ENCODE measurements at regions not wholly inside any gene's neighbourhood (a gene's known extent, or its start where the extent isn't known, plus 50 kb on each side); places are given as distances from the start of the nearest gene placed in this dataset.
"Not testable (repeated sequence)": the region's sequence is repeated elsewhere in the genome, so short reads cannot be mapped to it uniquely, and the experiment has no call there.

DNA sequence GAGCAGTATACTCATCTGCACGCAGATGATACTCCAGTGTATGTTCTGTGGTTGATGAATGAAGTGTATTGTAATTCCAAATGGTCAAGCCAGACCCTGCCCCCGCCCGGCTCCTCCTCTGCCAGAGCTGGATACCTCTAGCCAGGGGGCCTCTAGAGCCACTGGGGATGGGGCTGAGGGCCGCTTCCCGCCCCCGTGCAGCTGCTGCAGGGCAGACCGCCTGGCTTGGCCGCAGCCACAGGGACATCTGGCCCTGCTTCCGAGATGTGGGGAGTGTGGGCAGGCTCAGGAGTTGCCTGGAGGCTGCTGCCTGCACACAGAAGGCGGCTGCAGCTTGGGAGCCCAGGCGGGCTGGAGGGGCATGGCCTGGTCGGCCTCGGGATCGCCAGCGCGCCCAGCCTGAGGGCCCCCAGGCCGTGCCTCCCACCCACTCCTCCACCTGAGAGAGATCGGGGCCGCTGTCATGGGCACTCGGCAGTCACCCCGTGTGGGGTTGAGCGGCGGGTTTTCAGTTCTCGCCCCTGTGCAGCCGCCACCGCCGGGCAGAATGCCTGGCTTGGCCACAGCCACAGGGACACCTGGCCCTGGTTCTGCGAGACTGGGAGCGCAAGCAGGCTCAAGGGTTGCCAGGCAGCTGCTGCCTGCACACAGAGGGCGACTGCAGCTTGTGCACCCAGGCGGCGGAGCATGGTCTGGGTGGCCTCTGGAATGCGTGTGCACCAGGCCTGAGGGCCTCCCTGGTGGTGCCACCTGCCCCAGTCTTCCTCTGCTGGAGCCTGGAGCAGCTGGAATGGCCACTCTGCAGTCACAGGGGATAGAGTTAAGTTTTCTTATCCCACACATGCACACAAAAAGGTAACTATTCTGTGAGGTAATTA lies 1643.7 kb downstream of the SPATA31A7 start:
- not testable (repeated sequence) for DNase-seq (ENCODE audit: low read depth)

DNA sequence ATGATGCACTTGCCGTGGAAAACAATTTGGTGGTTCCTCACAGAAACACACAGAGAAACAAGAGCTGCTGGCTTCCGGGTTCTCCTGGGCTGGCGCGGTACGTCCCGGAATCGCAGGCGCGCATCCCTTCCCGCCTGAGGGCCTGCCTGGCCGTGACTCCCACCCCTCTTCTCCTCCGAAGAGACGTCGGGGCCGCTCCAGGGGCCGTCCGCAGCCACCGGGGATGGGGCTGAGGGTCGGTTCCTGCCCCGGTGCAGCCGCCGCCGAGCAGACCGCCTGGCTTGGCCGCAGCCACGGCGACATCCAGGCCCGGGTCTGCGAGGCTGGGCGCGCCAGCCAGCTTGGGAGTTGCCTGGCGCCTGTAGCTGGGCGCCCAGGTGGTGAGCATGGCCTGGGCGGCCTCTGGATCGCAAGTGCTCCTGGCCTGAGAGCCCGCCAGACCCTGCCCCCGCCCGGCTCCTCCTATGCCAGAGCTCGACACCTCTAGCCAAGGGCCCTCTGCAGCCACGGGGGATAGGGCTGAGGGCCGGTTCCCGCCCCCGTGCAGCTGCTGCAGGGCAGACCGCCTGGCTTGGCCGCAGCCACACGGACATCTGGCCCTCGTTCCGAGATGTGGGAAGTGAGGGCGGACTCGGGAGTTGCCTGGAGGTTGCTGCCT lies 1647.5 kb downstream of the SPATA31A7 start:
- DNase-seq (ENCODE audit: low read depth): not testable (repeated sequence)

DNA sequence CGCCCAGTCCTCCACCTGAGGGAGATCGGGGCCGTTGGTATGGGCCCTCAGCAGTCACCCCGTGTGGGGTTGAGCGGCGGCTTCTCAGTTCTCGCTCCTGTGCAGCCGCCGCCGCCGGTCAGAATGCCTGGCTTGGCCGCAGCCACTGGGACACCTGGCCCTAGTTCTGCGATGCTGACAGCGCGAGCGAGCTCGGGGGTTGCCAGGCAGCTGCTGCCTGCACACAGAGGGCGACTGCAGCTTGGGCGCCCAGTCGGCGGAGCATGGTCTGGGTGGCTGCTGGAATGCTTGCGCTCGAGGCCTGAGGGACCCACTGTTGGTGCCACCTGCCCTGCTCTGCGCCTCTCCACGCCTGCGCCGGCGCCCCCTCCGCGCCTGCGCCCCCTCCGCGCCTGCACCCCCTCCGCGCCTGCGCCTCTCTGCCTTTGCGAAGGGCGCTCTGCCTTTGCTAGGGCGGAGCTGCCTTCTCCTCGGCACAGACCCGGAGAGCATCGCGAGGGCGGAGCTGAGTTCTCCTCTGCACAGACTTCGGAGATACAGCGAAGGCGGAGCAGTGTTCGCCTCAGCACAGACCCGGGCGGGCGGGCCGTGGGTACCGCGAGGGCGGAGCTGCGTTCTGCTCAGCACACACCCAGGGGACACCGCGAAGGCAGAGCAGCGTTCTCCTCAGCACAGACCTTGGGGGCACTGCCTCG lies 1648.3 kb downstream of the SPATA31A7 start:
- peak; percentile 90 for DNase-seq (ENCODE audit: low read depth)

DNA sequence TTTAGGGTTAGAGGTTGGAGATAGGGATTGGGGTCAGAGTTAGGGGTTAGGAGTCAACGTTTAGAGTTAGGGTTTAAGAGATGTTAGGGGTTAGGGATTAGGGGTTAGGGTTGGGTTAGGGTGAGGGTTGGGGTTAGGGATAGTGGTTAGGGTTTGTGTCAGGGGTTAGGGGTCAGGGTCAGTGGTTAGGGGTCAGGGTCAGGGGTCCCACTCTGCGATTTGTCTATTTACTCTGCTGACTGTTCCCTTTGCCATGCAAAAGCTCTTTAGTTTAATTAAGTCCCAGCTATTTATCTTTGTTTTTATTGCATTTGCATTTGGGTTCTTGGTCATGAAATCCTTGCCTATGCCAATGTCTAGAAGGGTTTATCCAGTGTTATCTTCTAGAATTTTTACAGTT lies 1649.3 kb downstream of the SPATA31A7 start:
- not testable (repeated sequence) for DNase-seq (ENCODE audit: low read depth)

DNA sequence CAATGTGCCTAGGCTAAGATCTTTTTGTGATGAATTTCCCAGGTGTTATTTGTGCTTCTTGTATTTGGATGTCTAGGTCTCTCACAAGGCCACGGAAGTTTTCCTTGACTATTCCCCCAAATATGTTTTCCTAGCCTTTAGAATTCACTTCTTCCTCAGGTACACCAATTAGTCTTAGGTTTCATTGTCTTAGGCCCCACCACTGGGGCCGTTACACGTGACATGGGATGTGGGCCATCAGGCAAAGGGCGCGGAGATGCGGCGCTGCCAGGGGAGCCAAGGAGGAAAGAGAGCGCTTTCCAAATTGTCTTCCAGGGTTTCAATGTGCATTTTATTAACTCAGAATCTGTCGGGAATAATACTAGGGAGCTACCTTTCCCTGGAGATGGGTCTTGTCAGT lies 1653.3 kb downstream of the SPATA31A7 start:
- DNase-seq (ENCODE audit: low read depth): not testable (repeated sequence)

DNA sequence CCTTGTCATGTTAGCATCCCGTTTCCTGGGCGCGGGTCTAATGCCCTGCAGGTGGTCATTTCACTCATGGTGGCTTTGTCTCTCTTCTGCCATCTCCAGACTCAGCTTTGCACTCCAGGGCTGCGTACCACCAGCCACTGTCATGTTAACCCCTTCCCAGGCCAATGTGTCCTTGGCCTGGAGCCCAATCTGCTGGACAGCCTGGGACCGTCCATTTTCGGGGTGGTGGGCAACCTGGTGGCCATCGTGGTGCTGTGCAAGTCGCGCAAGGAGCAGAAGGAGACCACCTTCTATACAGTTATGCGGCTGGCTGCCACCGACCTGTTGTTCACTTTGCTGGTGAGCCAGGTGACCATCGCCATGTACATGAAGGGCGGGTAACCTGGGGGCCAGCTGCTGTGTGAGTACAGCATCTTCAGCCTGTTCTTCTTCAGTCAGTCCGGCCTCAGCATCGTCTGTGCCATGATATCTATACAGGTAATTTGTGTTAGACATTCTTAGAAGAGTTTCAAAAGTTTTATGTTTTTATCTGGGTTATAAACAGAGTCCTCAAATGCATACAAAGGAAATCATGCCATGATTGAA lies 1654.0 kb downstream of the SPATA31A7 start:
- not testable (repeated sequence) for DNase-seq (ENCODE audit: low read depth)

DNA sequence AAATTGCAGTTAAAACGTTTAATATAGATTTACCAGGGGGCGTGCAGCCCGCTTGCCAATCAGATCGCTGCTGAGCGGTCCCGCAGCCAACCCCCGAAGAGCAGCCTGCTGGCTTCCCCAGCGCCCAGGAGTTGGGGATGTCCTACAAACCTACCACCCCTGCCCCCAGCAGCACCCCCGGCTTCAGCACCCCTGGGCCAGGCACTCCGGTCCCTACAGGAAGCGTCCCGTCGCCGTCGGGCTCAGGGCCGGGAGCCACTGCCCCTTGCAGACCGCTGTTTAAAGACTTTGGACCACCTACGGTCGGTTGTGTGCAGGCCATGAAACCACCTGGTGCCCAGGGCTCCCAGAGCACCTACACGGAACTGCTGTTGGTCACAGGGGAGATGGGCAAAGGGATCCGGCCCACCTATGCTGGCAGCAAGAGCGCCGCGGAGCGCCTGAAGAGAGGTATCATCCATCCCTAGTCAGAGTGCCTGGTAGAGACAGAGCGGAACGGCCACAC lies 1654.9 kb downstream of the SPATA31A7 start:
- not testable (repeated sequence) for DNase-seq (ENCODE audit: low read depth)

DNA sequence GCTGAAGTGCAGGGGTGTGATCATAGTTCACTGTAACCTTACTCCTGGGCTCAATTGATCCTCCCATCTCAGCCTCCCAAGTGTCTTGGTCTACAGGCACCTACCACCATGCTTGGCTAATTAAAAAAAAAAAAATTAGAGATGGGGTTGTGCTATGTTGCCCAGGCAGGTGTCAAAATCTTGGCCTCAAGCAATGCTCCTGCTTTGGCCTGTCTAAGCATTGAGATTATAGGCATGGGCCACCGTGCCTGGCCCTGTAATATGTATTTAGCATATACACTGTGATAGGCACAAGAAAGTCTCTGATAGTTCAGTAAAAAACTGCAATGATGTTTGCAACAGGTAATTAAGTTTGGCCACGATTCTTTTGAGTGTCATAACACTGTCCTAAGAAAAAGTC lies 1658.4 kb downstream of the SPATA31A7 start:
- DNase-seq (ENCODE audit: low read depth): not testable (repeated sequence)

DNA sequence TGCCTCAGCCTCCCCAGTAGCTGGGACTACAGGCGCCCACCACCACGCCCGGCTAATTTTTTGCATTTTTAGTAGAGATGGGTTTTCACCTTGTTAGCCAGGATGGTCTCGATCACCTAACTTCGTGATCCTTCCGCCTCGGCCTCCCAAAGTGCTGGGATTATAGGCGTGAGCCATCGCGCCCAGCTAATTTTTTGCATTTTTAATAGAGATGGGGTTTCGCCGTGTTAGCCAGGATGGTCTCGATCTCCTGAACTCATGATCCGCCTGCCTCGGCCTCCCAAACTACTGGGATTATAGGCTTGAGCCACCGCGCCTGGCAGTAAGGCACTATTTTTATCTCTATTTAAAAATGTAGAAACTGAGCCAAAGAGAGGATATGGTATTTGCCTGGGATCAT lies 1660.2 kb downstream of the SPATA31A7 start:
- DNase-seq (ENCODE audit: low read depth): not testable (repeated sequence)

DNA sequence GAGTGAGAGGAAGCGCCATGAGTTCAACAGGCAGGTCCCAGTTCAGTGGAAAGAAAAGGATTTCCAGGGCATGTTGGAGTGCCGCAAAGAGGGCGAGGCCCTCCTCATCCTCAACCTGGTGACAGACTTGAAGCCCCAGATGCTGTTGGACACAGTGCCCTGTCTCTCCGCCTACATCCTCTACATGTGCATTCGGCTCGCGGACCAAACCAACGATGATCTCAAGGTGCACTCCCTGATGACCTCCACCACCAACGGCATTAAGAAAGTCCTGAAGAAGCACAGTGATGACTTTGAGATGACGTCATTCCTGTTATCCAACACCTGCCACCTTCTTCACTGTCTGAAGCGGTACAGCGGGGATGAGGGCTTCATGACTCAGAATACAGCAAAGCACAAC lies 1667.4 kb downstream of the SPATA31A7 start:
- not testable (repeated sequence) for DNase-seq (ENCODE audit: low read depth)

DNA sequence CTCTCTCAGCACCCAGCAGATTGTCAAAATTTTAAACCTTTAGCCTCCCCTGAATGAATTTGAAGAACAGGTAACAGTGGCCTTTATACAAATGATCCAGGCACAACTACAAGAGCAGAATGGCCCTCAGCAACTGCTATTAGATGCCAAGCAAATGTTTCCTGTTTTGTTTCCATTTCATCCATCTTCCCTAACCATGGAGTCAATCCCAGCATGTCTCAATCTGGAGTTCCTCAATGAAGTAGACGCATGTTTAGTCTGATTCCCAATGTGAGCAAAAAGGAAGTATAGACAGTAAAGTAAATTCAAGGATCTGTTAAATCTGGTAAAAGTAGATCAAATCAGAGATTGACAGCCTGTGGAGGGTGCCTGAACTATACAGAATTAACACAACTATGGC lies 1668.4 kb downstream of the SPATA31A7 start:
- not testable (repeated sequence) for DNase-seq (ENCODE audit: low read depth)

DNA sequence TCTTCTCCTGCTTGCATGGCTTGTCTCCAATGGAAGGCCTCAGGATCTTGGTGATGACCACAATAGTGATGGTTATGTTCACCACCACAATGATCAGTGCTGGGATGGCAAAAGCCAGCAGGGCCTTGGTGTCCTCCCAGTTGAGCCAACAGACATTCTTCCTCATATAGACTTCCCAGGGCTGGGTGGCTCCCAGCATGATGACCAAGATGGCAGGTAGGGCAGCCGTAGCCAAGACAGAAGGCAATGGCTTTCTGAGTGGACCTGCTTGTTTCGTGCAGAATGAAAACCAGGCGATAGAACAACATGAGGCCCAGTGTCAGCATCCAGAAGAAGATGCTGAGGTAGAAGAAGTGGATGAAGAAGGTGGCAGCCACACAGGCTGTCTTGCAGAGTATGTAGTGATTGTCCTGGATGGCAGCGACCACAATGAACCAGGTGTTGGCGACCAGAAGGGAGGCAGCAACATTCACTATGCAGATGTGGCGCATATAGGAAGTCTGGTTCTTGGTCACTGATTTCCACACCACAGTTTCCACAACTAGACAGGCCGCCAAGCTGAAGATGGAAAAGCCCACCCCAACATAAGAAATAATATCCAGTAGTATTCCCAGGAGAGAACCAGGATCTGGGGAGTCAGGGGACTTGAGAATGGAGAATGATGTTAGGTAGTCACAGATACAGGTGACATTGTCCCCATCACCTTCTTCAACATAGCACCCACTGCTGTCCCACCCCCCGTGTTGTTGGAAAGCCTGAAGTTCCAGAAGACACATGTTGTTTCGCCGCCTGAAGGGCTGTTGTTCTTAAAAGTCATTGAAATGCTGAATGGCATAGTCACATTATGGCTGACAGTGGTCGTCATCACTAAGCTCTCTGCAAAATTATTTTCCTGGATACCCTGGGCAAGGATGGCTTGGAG lies 1671.4 kb downstream of the SPATA31A7 start:
- DNase-seq (ENCODE audit: low read depth): not testable (repeated sequence)

DNA sequence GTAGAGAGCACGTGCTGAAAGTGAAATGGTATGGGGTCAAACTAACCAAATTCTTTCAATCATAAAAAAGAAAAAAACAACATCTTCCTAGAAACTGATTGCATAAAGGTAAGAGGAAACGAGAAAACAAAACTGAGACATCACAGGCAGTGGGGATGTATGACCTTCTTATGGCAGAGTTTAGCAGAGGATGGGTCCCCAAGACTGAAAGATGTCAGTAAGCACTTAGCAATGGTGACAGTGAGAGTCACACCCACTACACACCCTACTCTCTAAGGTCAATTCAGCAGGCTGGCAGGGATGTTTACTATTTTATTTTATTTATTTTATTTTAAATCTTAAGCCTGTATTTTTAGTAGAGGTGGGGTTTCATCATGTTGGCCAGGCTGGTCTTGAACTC lies 1672.3 kb downstream of the SPATA31A7 start:
- not testable (repeated sequence) for DNase-seq (ENCODE audit: low read depth)

DNA sequence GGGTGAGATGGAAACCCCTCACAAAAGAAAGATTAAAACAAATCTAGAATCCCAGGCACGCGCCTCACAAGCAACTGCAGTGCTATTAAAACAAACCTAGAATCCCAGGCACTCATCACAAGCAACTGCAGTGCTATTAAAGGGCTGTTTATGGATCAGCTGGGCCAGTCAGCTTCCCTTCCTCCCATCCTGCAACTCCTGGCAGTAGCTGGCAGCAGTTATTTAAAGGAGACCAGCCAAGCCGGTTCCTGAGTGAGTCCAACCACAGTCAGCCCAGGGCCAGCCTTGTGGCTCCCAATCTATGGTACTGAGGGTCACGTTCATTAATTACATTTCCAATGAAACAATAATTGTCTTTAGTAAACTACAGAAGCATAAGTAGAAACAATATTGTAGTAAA lies 1673.5 kb downstream of the SPATA31A7 start:
- not testable (repeated sequence) for DNase-seq (ENCODE audit: low read depth)

DNA sequence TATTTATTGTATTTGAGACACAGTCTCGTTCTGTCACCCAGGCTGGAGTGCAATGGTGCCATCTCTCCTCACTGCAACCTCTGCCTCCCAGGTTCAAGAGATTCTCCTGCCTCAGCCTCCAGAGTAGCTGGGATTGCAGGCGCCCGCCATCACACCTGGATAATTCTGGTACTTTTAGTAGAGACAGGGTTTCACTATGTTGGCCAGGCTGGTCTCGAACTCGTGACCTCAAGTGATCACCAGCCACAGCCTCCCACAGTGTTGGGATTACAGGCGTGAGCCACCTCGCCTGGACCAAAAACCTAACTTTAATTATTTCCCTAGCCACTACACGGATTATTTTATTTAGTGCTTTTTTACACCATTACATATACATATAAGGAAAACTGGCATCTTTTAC lies 1674.0 kb downstream of the SPATA31A7 start:
- DNase-seq (ENCODE audit: low read depth): not testable (repeated sequence)

DNA sequence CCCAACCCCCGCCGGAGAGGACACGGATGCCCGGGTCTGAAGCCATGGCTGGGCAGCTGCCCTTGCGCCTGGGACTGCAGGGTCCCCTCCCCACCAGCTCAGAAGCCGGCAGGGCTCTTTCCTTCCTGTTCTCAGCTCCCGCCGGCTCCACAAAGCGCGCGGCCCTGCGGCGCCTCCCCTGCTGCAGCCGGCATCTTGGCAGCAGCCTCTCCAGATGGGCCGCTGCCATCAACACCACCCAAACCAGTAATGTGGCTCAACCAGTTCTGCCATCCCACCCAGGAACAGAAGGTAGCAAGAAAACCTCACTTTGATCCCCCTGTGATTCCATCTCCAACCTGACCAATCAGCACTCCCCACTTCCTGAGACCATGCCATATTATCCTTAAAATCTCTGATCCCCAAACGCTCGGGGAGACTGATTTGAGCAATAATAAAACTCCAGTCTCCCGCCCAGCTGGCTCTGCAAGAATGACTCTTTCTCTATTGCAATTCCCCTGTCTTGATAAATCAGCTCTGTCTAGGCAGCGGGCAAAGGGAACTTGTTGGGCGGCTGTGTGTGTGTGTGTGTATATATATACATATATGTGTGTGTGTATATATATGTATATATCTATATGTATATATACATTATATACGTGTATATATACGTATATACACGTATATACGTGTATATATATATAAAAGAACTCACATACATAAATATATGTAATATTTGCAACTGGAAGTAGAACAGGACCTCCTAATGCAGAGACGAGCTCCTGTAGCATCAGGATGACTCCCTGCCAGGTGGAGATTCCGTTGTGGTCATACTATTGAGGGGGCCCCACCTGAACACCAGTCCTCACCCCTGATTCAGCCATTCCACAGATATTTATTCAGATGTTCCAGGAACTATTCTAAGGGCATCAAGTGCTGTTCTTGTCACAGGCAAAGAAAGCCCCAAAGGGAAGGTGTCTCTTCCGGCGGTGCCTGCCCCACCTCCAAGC lies 1674.9 kb downstream of the SPATA31A7 start:
- DNase-seq (ENCODE audit: low read depth): not testable (repeated sequence)

DNA sequence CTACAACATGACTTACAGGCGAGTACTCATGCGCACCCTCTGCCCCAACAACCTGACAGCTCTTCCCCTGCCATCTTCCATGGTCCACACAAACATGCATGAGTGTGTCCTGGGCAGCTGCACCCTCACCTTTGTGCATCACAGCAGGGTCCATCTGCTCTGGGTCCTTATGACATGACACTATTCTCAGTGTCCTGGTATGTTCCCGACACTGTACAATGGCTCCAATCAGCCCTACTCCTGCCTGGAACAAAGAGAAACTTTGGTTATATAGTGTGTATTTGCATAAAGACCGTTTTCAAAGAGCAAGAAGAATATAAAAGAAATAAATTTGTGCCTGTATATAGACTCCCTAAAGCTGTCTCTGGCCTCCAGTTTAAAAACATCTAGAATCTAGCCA lies 1679.2 kb downstream of the SPATA31A7 start:
- DNase-seq (ENCODE audit: low read depth): not testable (repeated sequence)

DNA sequence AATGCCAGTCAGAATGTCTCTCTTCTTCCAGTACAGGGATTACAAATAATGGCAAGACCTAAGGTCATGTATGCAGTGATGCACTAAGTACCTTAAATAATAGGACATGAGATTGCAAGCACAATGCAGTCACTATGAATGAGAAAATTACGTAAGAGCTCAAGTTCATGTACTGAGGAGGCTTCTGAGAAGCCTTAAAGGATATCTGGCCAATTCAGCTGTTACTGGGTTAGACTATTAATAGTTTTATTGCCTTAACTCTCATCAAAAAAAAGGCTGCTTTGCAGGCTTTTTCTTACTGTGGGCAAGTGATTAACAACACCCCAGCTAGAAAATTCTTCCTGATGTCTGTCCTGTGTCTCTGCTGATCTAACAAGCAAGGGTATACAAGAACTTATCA lies 1681.9 kb downstream of the SPATA31A7 start:
- not testable (repeated sequence) for DNase-seq (ENCODE audit: low read depth)

DNA sequence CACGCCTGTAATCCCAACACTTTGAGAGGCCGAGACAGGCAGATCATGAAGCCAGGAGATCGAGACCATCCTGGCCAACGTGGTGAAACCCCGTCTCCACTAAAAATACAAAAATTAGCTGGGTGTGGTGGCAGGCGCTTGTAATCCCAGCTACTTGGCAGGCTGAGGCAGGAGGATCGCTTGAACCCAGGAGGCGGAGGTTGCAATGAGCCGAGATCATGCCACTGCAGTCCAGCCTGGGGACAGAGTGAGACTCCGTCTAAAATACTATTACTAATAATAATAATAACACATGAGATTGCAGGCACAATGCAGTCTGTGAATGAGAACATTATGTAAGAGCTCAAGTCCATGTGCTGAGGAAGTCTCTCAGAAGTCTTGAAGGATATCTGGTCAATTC lies 1684.4 kb downstream of the SPATA31A7 start:
- not testable (repeated sequence) for DNase-seq (ENCODE audit: low read depth)

Data from activated T-helper 1 cell treated with Interleukin-2 at 50 U/mL for 16 hours (primary cell).